ENCODE measurements at regions not wholly inside any gene's neighbourhood (a gene's known extent, or its start where the extent isn't known, plus 50 kb on each side); places are given as distances from the start of the nearest gene placed in this dataset.
"Not testable (repeated sequence)": the region's sequence is repeated elsewhere in the genome, so short reads cannot be mapped to it uniquely, and the experiment has no call there.

DNA sequence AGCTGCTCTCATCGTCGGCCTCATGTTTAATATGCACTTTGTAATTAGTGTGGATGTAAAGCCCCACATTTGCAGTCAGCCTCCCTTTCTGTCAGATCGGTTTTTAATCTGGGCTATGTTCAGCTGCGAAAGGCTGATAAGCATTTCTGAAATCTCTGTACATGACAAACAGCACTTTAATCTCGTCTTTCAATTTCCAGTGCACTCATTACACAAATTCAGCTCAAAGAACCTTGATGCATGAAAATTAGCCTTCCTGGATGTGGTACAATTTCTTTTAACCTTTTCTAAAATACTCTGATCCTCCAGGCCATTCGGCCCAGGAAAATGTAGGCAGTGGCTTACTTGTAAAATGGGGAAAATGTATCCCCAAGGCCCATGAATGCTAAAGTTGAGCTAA, 265.1 kb downstream of the RND3 start:
- H3K27ac ChIP-seq = no peak overlapping the region
- TF ChIP-seq Cebpa-rat (IDR thresholded peaks at IDR 0.05) = no peak
- H3K9ac ChIP-seq = no peak overlapping the region
- no peaks in the 10 kb centered on the region for H3K36me3 ChIP-seq
- H3K27me3 ChIP-seq = no peaks in the 10 kb centered on the region
- H3K4me3 ChIP-seq = no peak overlapping the region
- H3K9me3 ChIP-seq (replicated peaks in 1 of 11) = no peaks in the 10 kb centered on the region
- no peaks in the 10 kb centered on the region for H3K4me1 ChIP-seq
- no peak overlapping the region for H3K4me2 ChIP-seq
- H4K20me1 ChIP-seq = no peaks in the 10 kb centered on the region

DNA sequence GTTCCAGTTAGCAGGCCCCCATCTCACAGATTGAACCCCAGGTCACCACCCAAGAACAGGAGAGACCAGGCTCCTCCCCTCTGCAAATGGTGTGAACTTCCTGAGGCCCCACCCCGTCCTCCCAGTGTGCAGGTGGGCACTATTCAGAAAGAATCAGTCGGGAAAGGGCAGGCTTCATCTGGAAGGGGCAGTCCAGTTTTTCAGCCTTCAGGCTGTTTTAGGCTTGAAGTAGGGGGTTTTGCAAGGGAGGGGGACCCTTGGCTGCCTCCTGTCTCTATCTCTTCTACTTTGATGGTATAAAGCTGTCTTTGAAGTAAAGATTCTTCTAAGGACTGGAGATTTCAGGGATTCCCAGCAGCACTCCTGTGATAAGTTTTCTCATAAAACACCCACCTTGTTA, 267.6 kb downstream of the RND3 start:
- Histone ChIP-seq H3K4me3 (no peak overlapping the region), H3K27me3 (no peaks in the 10 kb centered on the region), H4K20me1 (no peaks in the 10 kb centered on the region), H3K9ac (no peak overlapping the region), H3K36me3 (no peaks in the 10 kb centered on the region), H3K4me2 (no peak overlapping the region), H3K4me1 (no peaks in the 10 kb centered on the region), H3K27ac (no peak overlapping the region), H3K9me3 (replicated peaks in 1 of 11) (no peaks in the 10 kb centered on the region)
- no peak for TF ChIP-seq Cebpa-rat (IDR thresholded peaks at IDR 0.05)

DNA sequence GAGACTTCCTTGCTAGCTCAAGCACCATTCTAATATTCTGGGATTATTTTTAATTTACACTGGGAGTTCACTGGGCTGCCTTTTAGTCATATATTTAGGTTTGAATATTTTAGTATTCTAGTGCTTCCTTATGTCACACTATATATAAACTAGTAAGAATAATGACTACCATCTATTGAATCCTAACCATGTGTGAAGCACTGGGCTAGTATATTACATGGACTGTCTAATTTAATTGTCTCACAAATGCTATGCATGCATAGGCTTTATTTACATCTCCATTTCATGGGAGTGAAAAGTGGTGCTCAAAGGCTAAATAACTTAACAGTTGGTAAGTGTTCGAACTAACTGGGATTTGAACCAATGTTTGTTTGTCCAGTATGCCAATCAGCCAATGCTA, 272.4 kb downstream of the RND3 start:
- H3K27ac ChIP-seq = no peak overlapping the region
- H3K36me3 ChIP-seq = no peaks in the 10 kb centered on the region
- no peaks in the 10 kb centered on the region for H3K27me3 ChIP-seq
- H3K4me2 ChIP-seq = no peak overlapping the region
- no peak overlapping the region for H3K4me3 ChIP-seq
- TF ChIP-seq Cebpa-rat (IDR thresholded peaks at IDR 0.05) = no peak
- H4K20me1 ChIP-seq = no peaks in the 10 kb centered on the region
- H3K9ac ChIP-seq = no peak overlapping the region
- no peaks in the 10 kb centered on the region for H3K9me3 ChIP-seq (replicated peaks in 1 of 11)
- no peaks in the 10 kb centered on the region; a peak in 1 of 20 replicates for H3K4me1 ChIP-seq

DNA sequence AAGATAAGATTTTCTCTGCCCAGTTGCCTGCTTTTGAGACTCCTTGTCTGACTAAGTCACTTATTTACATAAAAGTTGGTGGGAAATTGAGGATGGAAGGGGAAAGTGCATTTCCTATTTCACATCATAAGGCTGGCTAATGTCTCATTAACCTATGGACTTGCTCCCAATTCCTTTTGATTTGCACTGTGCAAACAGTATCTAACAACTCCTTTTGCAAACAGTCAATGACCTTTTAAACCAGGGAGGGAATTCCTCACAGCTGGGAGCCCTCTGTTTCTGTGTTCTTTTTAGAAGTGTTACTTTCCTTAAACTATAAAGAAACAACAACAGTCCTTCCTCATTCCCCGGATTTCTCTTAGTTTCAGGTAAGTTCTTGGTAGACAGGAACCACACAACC, 272.8 kb downstream of the RND3 start:
- Histone ChIP-seq H3K27ac (no peak overlapping the region), H3K9me3 (replicated peaks in 1 of 11) (no peaks in the 10 kb centered on the region), H3K9ac (no peak overlapping the region), H3K4me1 (no peaks in the 10 kb centered on the region; a peak in 1 of 20 replicates), H3K4me2 (no peak overlapping the region), H3K4me3 (no peak overlapping the region), H3K27me3 (no peaks in the 10 kb centered on the region), H3K36me3 (no peaks in the 10 kb centered on the region), H4K20me1 (no peaks in the 10 kb centered on the region)
- TF ChIP-seq Cebpa-rat (IDR thresholded peaks at IDR 0.05) = no peak

DNA sequence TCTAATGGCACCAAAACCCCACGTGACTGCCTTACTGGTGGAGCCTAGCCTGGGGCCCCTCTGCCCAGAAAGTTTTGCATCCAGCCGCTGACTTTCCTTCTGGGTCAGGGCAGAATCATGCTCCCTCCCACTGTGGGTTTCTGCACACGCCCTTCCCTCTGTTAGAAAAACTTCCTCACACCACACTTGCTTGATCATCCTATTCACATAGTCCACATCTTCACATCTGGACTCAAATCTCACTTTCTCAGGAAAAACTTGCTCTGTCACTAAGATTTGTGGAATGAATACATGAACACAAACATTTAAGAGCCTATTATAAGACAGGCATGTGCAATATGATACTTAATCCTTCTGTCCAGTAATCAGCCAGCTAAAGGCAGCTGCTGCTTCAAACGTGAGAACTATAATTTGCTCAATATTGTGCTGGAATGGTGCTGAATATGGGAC, 274.7 kb downstream of the RND3 start:
- H3K4me2 ChIP-seq = no peak overlapping the region
- H4K20me1 ChIP-seq = no peaks in the 10 kb centered on the region
- TF ChIP-seq Cebpa-rat (IDR thresholded peaks at IDR 0.05) = no peak
- H3K9ac ChIP-seq = no peak overlapping the region
- no peak overlapping the region for H3K27ac ChIP-seq
- no peaks in the 10 kb centered on the region for H3K36me3 ChIP-seq
- H3K4me1 ChIP-seq = no peaks in the 10 kb centered on the region; a peak in 1 of 20 replicates
- no peaks in the 10 kb centered on the region for H3K27me3 ChIP-seq
- no peaks in the 10 kb centered on the region for H3K9me3 ChIP-seq (replicated peaks in 1 of 11)
- no peak overlapping the region for H3K4me3 ChIP-seq

DNA sequence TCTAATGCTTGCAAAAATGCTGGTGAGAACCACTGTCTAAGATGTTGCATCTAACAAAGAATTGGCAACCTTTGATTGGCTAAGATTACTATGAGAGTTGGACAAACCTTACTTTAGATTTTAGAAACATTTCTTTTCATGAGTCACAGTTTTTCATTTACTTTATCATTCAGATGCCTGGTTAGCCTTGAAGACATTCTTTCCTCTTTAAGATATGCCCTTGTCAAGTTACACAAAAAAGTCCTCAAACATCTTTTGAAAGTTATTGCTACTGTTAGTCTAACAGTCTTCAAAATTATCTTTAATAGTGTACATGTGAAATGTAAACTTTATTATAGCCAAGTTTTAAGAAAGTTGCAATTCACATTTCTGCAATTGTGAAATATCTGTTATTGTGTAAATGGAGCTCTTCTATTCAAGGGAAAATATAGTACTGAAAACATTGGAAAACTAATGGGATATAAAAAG, 276.3 kb downstream of the RND3 start:
- Histone ChIP-seq H3K27me3 (no peaks in the 10 kb centered on the region), H3K4me3 (no peak overlapping the region), H3K4me2 (no peak overlapping the region), H3K36me3 (no peaks in the 10 kb centered on the region), H3K9me3 (replicated peaks in 1 of 11) (no peaks in the 10 kb centered on the region), H4K20me1 (no peaks in the 10 kb centered on the region), H3K4me1 (no peaks in the 10 kb centered on the region; a peak in 1 of 20 replicates), H3K27ac (no peak overlapping the region), H3K9ac (no peak overlapping the region)
- no peak for TF ChIP-seq Cebpa-rat (IDR thresholded peaks at IDR 0.05)

DNA sequence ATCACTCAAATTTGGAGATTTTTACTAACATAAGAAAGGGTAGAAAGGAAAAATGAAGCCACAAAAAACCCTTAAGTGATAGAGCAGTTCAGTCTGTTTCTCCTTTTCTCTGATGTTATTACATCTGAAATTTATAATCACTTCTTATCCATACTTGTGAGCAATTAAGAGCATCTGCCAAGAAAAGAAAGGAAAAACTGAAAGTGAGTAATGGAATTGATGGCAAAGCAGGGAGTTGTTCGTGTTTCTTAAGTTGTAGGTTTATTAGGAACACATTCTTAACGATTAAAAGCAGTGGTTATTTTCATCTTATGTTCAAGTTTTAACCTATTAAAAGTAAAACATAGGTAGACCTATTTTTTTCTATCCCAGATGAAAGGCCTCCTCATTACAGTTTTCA, 277.7 kb downstream of the RND3 start:
- H4K20me1 ChIP-seq = no peaks in the 10 kb centered on the region
- H3K4me3 ChIP-seq = no peak overlapping the region
- no peak overlapping the region for H3K27ac ChIP-seq
- no peaks in the 10 kb centered on the region for H3K27me3 ChIP-seq
- H3K4me1 ChIP-seq = peaks cover 6 to 8% (median 7%) of the 10 kb centered on the region in 10 experiments
- TF ChIP-seq Cebpa-rat (IDR thresholded peaks at IDR 0.05) = no peak
- H3K9me3 ChIP-seq (replicated peaks in 1 of 11) = 0 out of 22 replicates have a peak, but pooled peaks cover 0 to under 1% (median 0%) of the 10 kb centered on the region in 11 experiments
- no peak overlapping the region for H3K9ac ChIP-seq
- no peaks in the 10 kb centered on the region for H3K36me3 ChIP-seq
- H3K4me2 ChIP-seq = no peak overlapping the region

DNA sequence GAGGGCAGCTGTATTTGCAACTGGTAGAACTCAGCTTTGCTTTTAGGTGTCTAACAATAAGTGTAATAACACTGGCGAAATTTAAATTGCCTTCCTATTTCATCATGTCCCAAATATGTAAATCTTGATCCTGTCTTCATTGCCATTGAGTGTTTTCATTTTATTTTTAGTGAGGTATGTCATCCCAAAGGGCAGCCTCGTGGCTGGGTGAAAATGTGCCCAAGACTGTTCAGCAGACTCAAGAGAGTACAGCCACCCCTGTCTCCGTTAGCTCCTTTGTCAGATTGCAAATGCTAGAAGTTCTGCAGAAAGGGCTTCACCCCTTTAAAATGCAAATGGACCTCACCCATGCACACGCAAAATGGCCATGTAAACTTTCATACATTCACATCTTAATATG, 278.8 kb downstream of the RND3 start:
- no peak overlapping the region for H3K27ac ChIP-seq
- no peaks in the 10 kb centered on the region for H3K27me3 ChIP-seq
- no peaks in the 10 kb centered on the region for H4K20me1 ChIP-seq
- H3K36me3 ChIP-seq = no peaks in the 10 kb centered on the region
- no peak overlapping the region for H3K9ac ChIP-seq
- H3K9me3 ChIP-seq (replicated peaks in 1 of 11) = peaks cover 0 to 7% (median 2%) of the 10 kb centered on the region in 11 experiments; a peak in 11 of 22 replicates
- H3K4me3 ChIP-seq = no peak overlapping the region
- H3K4me2 ChIP-seq = no peak overlapping the region
- H3K4me1 ChIP-seq = peaks cover 7 to 15% (median 13%) of the 10 kb centered on the region in 10 experiments
- TF ChIP-seq Cebpa-rat (IDR thresholded peaks at IDR 0.05) = no peak

DNA sequence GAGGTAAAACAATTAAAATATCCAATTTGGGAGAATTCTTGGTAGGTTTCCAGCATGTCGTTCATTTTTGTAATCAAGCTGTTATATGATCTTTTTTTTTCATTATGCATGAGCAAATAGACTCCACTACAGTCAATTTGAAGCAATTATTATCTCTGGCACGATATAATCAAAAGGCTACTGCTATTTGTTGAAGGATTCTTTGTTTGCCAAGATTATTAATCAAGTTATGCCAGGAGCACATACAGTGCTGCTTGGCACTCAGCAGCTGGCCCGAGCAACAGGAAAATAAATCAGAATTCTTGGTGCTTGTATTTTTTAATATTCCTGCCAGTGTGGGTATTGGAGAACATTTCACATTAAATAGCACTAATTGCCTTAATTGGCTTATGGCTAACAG, 279.5 kb downstream of the RND3 start:
- no peak overlapping the region for H3K4me2 ChIP-seq
- H3K4me1 ChIP-seq = peaks cover 7 to 19% (median 13%) of the 10 kb centered on the region in 10 experiments
- H3K9me3 ChIP-seq (replicated peaks in 1 of 11) = peaks cover 0 to 14% (median 6%) of the 10 kb centered on the region in 11 experiments; a peak in 12 of 22 replicates
- no peak overlapping the region for H3K27ac ChIP-seq
- H3K9ac ChIP-seq = no peak overlapping the region
- no peak for TF ChIP-seq Cebpa-rat (IDR thresholded peaks at IDR 0.05)
- H4K20me1 ChIP-seq = no peaks in the 10 kb centered on the region
- H3K36me3 ChIP-seq = no peaks in the 10 kb centered on the region
- no peaks in the 10 kb centered on the region for H3K27me3 ChIP-seq
- no peak overlapping the region for H3K4me3 ChIP-seq

DNA sequence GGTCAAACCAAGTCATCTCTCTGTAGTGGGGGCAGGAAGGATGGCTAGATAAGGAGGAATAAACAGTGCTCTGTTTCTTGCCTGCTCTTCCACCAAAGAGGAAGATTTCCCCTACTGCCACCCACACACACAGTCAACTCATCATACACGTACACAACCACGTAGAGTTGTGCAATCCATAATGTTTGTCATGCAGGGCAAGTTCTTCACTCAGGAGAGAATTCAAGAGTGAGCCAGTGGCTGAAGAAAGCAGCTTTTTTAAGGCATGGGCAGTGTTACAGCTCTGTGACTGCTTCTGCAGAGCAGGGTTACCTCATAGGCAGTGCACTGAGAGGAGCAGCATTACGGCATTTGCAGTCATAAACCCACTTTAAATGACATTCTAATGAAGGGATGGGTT, 283.0 kb downstream of the RND3 start:
- peaks cover 0 to 20% (median 6%) of the 10 kb centered on the region in 11 experiments; a peak in 12 of 22 replicates for H3K9me3 ChIP-seq (replicated peaks in 1 of 11)
- H3K4me3 ChIP-seq = no peak overlapping the region
- H3K9ac ChIP-seq = no peak overlapping the region
- H3K4me2 ChIP-seq = peak overlapping the region; percentile 3 to 75 (median 51); a peak in 18 of 22 replicates
- H3K4me1 ChIP-seq = peaks cover 7 to 19% (median 13%) of the 10 kb centered on the region in 10 experiments
- H3K27me3 ChIP-seq = no peaks in the 10 kb centered on the region
- peak overlapping the region in 7 of 11 experiments; percentile 15 to 42 (median 31); a peak in 10 of 22 replicates for H3K27ac ChIP-seq
- H4K20me1 ChIP-seq = no peaks in the 10 kb centered on the region
- peak; percentile 42 to 89 (median 72); a peak in 16 of 22 replicates for TF ChIP-seq Cebpa-rat (IDR thresholded peaks at IDR 0.05)
- H3K36me3 ChIP-seq = no peaks in the 10 kb centered on the region

DNA sequence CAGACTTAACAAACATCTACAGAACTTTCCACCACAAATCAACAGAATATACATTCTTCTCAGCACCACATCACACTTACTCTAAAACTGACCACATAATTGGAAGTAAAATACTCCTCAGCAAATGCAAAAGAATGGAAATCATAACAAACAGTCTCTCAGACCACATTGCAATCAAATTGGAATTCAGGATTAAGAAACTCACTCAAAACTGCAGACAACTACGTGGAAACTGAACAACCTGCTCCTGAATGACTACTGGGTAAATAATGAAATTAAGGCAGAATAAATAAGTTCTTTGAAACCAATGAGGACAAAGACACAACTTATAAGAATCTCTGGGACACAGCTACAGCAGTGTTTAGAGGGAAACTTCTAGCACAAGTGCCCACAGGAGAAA, 292.7 kb downstream of the RND3 start:
- peaks cover 8 to 13% (median 11%) of the 10 kb centered on the region in 10 experiments for H3K4me1 ChIP-seq
- not testable (repeated sequence) for H3K27me3 ChIP-seq

More for the DNA sequence above, 292.7 kb downstream of the RND3 start:
- not testable (repeated sequence) for H3K9ac ChIP-seq, H4K20me1 ChIP-seq, H3K36me3 ChIP-seq, H3K4me3 ChIP-seq, H3K4me2 ChIP-seq, H3K27ac ChIP-seq
- peaks cover 0 to 31% (median 17%) of the 10 kb centered on the region in 11 experiments; a peak in 20 of 22 replicates for H3K9me3 ChIP-seq (replicated peaks in 1 of 11)
